NCI-H526 treated with DMSO at 0.1 percent for 48 hours (cell line): ENCODE measurements at regions not wholly inside any gene's neighbourhood (a gene's known extent, or its start where the extent isn't known, plus 50 kb on each side); places are given as distances from the start of the nearest gene placed in this dataset.
A peak's percentile ranks its signal among the peaks of the same experiment; 100 is the strongest.
"Not testable (repeated sequence)": the region's sequence is repeated elsewhere in the genome, so short reads cannot be mapped to it uniquely, and the experiment has no call there.

Experiments used
- DNase-seq: peaks from one replicate; lab custom pipeline; 2025; lab: John Stamatoyannopoulos, UW

DNA sequence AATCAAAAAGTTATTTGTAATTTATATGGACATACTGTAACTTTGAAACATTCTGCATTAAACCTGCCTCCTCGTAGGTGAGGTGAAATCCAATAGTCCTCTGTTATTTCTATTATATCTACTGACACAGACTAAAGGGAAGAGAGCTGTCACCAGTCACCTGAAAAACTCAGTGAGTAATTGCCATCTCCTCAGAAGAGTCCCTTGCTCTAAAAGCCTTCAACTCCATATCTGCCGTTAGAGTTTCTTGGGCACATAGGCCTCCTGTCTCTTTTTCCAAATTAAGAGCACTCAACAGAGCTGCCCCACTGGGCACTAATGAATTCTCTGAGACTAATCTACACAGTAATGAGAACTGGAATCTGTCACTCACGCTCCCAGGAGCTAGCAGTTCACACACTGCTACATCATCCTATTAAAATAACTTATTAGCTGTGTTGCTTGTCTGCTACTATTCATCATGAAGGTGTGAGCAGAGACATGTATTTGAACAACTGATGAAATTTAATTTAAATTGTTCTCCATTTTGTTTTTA, 67.3 kb upstream of the VCAN start:
- no peak for DNase-seq

DNA sequence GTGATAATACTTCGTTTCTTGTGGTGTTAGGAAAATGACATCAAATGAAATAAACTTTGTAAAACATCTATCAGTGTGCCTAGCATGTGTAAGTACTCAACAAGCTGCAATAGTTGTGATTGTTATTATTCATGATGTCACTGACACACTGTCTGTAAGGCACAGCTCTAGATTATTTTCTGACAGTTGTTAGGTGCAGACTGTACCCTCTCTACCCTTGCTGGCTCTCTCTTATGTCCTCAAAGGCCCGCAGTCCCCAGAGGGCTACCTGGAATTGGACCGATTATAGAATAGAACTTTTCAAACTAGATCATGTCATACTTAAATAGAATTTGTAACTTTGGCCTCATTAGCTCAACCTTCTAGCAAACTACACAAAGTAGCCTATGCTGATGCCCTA, 65.9 kb upstream of the VCAN start:
- no peak for DNase-seq

DNA sequence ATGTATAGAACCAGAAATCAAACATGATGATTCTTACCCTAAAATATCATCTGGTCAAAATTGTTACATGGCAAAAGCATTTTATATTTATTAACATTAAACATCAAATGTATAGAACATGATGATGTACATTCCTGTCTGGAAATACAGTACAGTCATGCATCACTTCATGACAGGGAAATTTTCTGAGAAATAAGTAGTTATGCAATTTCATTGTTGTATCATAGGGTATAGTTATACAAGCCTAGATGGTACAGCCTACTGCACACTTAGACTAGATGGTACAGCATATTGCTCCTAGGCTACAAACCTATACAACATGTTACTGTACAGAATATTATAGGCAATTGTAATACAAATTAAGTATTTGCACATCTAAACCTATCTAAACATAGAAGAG, 64.6 kb upstream of the VCAN start:
- DNase-seq = no peak

DNA sequence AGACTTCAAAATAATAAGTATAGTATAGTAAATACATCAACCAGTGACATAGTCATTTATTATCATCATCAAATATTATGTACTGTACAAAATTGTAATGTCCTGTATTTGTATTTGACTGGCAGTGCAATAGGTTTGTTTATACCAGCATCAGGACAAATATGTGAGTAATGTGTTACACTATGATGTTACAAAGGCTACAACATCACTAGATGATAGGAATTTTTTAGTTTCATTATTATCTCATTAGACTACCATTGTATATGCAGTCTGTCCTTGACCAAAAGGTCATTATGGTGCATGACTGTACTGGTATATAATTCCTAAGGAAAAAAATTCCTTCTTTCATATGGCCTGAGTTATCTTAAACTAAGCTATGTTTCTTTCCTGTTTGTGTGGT, 63.6 kb upstream of the VCAN start:
- no peak for DNase-seq

DNA sequence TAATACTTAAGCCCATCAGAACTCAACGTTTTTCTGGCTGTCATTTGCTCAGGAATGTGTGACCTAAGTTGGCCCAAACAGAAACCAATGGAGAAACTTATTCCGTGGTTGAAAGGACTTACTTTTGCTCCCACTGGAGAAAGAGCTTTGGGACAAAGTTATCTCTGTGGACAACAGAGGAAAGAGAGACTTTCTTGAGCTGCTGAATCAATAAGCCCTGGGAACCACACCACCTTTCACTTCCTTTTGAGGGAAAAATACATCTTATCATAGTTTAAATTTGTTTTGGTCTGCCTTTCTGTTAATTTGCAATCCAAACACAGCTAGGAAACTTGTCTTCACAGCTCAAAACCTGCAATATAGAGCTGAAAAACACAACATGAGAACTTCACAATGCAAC, 62.8 kb upstream of the VCAN start:
- no peak for DNase-seq

DNA sequence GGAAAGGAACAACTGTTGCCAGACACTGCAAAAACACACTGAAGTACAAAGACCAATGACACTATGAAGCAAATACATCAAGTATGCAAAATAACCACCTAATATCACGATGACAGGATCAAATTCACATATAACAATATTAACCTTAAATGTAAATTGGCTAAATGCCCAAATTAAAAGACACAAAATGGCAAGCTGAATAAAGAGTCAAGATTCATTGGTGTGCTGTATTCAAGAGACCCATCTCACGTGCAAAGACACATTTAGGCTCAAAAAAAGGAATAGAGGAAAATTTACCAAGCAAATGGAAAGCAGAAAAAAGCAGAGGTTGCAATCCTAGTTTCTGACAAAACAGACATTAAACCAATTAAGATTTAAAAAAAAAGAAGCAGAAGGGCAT, 61.8 kb upstream of the VCAN start:
- DNase-seq = not testable (repeated sequence)

DNA sequence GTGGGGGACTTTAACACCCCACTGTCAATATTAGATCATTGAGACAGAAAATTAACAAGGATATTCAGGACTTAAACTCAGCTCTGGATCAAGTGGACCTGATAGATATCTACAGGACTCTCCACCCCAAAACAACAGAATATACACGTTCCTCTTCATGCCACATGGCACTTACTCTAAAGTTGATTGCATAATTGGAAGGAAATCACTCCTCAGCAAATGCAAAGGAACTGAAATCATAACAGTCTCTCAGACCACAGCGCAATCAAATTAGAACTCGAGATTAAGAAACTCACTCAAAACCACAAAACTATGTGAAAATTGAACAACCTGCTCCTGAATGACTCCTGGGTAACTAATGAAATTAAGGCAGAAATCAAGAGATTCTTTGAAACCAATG, 61.2 kb upstream of the VCAN start:
- not testable (repeated sequence) for DNase-seq

DNA sequence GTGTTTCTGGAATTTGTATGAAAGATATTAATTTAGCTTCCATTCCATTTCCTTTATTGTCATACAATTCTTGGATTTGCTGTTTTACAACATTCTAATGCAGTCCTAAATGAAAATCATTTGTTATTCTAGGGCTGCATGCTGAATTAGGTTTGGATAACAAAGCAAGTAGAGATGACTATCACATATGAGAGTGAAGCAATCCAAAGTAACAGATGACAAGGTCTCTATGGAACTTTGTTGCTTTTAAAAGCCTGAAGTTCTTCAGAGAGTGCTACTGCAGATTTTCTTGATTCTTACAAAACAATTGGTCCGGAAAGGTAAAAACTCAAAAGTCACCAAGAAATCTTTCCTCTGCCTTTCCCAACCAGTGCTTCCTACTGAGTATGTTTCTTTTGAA, 56.9 kb upstream of the VCAN start:
- no peak for DNase-seq

DNA sequence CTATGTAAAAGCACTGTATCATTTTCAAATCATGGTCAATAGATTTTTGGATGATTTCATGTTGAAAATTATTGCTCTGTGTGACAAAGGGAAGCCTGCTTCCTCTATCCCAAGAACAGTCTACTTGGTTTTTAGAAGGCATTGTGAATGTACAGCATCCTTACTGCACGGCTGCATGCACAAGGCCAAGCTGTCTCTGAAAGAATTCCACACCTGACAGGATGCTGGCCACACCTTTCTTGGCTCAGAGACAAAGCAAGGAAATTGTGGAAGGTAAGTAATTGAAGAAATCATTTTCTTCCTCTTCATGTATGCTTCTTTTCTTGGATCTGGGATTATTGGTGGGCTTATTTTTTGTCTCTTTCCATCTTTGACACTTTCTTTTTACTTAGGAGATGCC, 53.7 kb upstream of the VCAN start:
- no peak for DNase-seq

DNA sequence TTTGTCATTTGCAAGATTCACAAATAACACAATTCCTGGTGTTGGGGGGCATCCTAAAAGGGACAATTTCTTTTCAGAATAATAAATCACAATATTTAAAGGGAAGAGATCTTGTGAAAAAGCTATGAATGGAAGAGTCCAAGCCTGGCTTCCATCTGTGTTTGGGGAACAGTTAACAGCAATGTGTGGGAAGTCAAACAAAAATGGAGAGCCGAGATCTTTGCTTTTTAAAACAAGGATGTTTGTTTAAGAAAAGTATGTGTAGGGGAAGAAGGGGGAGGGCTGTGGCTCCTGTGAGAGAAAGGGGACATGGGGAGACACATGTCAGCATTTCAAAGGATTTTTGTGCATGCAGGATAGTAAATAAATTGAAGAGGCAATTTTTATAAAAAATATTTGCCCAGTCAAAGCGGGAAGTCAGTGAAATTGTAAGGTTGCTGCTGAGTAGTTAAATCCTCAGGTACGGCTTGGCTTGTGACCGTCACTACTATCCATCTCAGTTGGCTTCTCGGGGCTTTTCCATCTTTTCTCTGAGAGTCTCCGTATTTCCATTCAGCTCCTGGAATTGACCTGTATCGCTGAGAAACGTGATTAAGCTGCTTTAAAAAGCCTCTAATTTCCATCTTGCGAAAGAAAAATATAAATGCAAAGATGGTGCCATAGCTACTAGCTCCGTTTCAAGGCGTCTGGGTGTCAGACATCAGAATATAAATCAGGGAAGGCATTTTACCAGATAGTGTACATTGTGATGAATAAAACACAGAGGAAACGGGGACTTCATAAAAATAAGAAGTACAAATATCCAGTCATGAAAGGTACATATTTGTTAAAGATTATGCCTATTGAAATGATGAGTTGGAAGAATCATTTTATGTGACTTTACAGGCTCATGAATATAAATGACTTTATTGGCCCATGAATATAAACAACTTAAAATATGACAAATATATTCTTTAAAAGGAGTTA, 52.9 kb upstream of the VCAN start:
- DNase-seq = peak; percentile 49
